Dermis microvascular lymphatic vessel endothelial cell (primary cell): ENCODE measurements at regions not wholly inside any gene's neighbourhood (a gene's known extent, or its start where the extent isn't known, plus 50 kb on each side); places are given as distances from the start of the nearest gene placed in this dataset.

ENCODE experiments used
- DNase-seq, 2 donors: peaks; one replicate each; pipeline versions ENCODE4 v3.0.0 to v3.0.0-alpha.2; 2010; ENCODE audit warnings: low read depth in 2 of 2

DNA sequence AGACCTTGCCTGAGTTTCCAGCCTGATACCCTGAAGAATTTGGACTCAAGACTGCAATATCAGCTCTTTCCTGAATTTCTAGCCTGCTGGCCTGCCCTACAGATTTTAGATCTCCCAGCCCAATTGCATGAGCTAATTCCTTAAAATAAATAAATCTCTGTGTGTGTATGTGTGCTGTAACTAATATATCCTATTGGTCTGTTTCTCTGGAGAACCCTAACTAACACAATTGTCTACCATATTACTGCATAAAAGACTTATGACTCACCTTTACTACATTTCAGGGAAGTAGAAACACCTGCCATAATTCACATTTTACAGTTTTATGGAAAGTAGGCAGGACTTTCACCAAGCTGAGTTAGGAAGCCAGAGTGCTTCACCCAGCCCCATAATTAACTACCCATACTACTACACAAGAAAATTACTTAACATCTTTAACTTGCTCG, 90.7 kb upstream of the BEND6 start:
- DNase-seq: peak in 1 of 2 donors; percentile 37

DNA sequence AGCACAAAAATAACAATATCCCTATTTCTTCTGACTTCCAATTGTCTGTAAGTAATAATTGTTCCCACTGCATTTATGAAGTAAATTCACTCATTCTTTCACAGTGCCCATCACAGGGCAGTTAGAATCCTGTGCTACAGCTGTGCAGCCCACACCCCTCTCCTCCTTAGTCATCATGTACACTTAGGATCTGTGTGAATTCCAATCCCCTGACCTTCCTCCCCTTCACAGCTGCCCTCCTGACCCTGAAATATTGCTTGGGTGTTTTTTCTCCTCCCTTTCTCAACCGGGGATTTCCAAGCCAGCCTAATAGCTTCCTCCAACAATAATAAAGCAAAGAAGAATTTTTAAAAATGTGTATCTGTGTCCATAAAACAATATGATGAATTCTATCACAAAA, 91.5 kb upstream of the BEND6 start:
- peak in 1 of 2 donors; percentile 78 for DNase-seq

DNA sequence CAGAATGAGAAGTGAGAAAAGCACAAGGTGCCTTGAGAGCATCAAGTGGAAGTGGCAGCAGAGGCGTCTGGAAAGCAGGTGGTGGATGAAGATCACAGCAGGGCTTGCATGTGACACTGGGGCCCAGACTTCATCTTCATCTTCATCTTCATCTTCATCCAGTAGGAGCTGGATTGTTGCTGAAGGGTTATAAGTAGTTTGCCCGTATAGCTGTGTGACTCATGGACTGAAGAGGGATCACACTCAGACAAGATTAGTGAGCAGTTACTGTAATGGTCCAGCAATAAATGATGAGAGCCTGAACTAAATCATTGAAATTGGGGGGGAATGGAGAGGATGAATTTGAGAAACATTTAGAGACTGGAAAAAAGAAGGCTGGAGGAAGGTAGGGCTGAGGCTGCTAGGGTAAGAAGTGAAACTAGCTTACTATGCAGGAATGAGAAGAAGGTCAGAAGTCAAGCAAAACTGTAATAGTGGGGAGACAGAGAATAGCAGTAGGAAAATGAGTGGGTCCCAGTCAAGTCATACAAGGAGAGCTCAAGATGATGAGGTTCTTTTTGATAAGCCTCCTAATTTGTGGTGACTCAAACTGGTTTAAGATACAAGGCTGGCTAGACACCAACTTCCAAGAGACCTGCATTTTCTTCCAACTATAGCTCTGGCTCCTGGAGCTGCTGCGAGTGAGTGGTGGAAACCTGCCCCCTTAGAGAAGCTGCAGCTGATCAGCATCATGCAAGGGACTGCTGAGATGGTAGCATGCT, 92.3 kb upstream of the BEND6 start:
- peak in 1 of 2 donors; percentile 42 for DNase-seq

DNA sequence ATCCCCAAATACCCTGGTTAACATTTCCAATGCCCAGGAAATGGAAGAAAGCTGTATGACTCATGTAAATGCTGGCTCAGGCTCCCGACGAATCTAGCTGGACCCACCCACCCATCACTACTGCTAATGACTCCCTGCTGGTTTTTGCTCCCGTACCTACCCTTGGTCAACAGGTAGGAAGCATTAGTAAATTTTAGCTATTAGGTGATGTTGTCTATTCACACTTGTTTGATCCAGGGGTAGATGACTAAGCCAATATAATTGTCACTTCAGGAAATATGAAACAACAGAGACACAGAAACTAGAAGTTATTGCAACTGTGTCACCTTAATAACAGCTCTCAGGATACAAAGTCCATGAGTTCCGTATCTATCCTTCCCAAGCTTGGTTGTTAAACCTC, 94.4 kb upstream of the BEND6 start:
- peak in 1 of 2 donors; percentile 57 for DNase-seq

DNA sequence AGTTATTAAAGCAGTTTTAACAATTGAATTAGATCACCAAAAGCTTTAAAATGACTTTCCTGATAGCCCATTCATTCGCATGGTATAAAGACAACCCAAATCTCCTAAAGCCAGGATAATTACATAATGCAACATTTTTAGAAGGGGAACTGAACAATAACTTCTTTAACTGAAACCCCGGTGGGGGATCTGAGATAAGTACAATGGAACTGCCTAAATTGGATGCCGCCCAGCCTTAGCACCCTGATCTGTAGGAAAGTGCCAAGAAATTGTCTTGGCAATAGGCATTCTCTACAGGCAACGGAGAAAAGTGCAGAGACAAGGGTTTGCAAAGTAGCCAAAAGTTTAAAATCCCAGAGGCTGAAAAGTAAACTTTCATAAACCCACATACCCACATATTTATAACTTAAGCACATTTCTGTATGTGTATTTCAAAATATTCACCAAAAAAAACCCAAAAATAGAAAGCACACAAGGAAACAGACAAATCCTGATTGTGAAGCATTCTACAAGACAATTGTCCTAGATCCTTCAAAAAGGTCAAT, 98.8 kb upstream of the BEND6 start:
- DNase-seq: no peak

DNA sequence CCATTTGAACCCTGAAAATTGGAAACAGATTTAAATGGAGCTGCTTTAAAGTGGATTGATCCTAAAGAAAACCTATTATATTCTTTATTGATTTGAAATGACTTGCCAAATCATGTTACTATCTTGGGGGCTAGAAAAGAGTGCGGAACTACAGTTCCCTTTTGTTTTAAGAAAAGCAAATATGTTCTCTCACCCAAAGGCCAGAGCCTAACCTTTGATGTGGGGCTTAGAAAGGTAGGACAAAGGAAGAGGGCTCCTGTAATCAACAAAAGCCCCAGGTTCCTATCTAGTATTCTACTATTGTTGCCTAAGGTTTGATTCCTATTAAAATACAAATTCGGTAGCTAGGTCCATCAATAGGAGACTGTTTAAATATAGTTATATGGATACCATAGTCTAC, 100.8 kb upstream of the BEND6 start:
- DNase-seq: no peak

DNA sequence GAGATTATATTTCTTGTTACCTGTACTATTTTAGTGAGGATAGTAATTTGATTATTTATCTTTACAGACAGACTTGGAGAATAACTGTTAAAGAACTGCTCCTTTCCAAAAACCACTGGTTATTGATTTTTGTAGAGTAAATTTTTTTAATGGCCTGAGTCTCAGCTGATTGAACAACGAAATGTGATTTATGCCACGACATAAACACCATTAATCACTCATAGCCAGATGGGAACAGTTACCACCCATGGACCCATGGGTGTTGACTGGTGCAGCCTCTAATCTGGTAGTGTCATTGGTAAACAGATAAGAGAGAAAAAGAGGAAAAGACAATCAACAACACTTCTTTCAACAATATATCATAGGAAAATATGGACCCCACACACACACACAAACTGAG, 101.4 kb upstream of the BEND6 start:
- no peak for DNase-seq

DNA sequence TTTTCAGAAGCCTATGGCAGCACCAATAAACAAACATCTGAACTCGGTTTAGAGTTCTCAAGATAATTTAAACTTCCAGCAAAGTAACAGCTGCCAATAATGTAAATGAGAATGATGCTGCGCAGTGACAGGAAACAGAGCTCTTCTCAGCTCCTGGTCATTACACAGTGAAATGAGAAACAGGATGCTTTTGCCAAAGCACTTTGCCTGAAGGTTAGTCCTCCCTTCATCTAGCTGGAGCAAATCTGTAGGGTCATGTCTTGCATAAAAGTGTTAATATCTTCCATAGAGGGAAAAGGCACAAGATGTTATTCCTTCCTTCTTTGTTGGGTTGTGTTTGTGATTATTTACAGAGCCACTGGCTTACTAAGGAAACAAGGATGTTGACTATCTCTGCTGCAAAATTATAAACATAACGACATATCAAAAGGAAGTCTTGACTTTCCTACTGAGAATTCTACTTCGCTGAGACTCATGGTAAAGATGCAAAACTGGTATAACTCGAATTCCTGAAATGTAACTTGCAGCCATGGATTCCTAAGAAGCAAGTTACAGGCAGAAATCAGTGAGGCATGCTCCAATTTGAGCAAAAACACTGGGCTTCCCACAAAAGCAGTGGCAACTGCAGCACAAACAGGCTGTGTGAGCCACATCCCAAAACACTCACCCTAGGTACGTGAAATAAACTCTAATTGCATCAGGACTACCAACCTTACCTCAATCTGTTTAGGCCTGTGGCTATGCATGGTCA, 102.5 kb upstream of the BEND6 start:
- DNase-seq: no peak

DNA sequence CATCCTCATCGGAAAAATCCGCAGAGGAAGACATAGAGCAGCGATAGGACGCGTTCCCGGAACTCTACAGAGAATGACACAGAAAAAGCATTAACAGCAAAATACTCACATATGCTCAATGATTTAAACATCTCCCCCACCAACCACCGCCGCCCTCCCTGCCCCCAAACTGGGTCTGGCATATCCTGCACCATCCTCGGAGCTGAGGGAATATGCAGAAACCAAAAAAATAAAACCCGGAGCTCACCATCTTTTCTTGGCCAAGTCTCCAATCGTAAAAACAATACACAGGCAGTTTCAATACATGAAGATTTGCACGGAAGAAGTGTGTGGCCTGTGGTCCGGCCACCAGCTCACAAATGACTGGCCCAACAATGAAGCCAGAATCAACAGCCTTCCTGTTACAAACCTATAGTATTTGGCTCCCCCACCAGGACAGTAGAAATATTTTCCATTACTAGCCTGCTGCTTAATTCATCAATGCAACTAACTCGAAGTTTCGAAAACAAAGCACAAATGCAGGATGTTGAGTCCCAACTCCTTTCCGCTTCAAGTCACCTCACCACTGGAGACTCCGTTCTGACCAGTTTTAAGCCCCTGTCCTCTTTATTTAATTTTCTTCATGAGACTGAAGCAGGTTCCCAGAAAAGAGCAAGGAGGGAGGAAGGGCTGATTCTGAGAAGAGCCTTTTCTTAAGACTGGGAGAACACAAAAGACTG, 103.2 kb upstream of the BEND6 start:
- peak; percentile 87 to 96 for DNase-seq

DNA sequence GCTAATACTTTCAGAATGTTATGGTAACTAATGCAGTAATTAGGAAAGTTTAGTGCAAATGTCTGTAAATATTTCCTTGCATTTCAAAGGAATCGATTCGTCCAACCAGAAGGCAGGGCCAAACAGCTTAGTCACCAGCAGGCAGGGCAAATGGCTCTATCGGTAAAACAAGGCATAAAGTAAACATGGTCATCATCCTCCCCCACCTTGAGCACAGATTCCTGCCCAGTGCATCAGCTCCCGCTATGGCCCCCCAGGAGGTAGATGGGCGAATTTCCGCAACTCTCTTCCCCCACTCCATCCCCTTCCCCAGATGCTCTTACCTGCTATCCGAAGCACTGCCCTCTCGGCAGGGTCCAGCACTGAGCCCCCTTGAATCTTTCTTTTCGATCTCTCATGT, 103.8 kb upstream of the BEND6 start:
- DNase-seq: peak in 1 of 2 donors; percentile 64

DNA sequence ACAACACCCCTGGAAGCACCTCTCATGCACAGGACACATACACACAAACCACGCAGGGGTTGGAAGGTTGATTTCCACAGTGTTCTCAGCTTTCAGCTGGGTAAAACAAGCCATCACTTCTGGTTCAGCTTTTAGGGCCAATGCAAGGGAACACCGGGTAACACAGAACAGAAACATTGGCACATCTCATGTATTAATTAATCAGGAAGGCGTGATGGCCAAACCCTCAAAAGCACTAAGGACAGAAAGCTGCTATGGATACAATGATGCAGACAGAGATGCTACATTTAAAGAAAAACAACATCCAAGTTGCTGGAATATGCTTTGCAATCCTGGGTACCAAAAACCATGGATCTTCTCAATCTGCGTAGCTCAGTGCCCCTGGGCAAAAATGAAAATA, 104.3 kb upstream of the BEND6 start:
- no peak for DNase-seq

DNA sequence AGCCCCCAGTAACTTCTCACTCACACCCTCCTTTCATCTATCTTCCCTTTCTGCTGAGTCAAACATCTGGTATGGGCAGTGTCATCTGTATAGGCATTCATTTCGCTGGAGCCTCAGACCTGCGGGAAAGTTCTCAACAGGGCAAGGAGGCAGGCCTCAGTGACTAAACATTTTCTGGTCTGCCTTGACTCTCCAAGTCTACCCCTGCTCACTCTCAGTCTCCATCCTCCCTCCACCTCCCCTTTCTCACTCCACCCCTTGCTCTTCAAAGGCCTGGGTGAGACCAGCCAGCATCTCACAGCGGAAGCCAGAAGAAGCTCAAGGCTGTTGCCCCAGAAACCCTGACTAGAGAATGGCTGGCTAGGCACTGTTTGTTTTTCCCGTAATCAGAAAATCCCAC, 105.0 kb upstream of the BEND6 start:
- DNase-seq: no peak

DNA sequence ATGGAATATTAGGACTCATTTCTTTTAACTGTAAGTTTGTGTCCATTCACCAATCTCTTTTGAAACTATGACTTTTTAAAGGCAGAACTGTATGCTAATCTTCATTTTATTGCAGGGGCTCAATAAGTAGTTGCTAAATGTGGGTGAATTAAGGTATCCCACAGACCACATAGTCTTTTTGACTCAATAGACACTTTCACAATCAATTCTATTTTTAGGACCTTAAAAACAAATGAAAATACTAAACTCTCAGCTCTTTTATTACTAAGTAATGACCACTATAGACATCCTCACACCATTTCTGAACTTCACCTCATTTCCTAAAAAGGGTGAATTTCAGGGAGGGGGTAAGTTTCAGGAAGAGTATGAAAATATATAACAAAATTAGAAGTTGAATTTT, 106.8 kb upstream of the BEND6 start:
- DNase-seq: no peak

DNA sequence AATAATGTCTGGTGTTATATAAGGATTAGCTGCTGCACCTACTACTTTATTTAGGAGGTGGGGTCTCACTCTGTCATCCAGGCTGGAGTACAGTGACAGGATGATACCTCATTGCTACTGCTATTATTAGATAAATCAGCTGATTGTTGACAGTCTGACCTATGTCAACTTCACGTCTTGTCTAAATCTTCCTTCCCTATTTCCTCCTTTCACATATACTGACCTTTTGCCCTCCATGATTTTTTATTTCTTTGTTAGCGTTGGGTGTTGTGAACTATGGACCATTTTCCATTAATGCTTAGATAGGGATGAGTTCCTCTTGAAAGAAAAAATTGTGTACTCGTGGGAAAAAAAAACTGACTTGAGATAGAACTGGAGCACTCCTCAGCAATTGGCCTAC, 109.9 kb upstream of the BEND6 start:
- DNase-seq: no peak

DNA sequence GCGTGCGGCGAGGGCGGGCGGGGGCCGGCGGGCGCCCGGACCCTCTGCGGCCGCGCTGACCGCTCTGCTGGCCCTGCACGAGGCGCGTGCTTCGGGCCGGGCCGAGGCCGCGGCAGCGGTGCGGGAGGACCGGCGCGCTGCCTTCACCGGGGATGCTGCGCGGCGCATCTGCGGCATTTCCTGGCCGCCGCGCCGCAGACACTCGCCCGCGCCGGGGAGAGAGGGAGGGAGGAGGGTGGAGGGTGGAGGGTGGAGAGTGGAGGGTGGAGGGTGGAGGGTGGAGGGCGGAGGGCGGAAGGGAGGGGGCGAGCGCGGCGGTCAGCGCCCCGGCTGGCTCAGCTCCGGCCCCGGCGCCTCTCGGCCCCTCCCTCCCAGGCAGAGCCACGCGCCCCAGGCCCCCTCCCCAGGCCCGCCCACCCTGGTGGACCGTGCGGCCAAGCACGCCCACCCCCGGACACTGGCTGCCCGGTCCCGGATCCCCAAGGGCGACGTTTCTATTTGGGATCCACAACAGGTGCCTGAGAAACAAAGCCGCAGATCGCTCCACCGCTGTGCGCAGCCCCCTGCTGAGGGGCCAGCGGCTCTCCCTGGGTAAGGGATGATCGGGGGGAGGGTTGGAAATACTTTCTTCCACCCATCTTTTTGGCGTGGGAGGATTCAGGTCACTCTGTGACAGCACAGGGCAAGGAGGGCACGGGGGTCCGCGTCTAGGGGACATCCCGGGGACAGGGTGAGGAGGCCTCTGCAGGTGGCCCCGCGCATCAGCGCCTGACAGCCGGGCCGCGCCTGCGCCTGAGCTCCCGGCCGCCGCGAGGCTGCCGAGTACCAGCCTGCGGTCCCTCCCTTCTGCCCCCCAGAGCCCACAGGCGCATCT, 111.2 kb upstream of the BEND6 start:
- DNase-seq: peak; percentile 78 to 92

DNA sequence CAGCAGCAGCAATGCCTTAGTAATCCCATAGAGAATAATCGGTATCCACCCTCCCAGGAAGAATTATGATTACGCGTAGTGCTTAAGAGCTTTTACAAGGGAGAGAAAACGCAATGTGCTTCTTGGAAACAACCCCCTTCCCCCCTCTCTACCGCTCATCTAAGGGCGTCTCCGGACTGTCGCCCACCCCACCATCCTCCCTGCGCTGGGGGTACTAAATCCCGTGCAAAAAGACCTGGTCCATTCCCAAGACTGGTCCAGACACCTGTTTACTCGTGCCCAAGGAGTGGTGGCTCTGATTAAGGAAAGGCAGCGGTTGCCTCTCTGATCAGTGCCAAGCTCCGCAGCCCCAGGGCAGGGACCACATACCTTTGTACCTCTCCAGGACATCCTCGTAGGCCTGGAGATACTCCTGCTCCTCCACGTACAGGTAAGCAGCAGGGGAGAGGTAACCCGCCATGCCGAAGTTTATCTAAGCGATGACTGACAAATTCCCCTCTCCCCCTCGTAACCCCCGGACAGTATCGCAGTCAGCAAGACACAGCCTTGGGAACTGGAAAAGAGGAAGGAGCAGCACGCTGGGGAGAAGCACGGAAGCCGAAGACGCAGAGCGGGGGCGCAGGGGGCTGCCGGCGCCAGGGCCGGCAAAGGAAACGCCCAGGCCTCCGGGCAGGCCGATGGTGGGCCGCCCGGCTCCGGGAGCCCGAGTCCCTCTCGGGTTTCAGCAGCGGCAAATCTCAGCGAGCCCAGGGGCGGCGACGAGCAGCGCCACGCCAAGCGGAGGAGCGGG, 112.0 kb upstream of the BEND6 start:
- DNase-seq: peak in 1 of 2 donors; percentile 53

DNA sequence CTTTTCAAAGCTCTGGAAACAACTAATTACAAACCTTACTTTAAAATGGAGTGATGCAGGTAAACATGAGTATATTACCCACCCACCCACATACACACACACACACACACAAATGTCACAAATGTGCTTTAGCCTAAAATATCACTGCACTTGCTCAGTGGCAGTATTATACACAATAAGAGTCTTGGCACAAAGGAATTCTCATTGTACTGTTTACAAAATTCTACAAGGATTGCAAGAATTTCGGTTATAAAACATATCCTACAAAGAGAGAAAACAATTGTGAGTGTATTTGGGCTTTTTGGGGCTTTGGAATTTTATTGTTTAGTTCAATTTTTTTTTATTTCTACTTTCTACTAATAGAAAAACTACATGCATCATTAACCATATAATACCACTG, 113.2 kb upstream of the BEND6 start:
- DNase-seq: no peak

DNA sequence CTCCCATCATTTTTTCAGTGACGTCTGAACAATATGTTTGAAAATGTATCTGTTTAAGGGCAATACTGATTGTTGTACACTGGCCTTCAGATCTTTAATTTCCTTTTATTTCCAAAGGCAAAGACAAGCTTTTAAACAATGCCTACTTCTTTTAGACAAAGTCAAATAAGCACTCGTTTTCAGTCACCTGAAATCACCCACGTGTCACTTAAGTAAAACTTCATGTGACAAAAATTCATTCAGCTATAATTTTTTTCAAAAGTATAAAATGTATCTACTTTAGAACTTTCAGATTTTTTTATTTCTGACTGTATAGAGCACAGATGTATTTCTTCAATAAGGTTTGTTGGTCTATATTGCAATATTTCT, 113.5 kb upstream of the BEND6 start:
- no peak for DNase-seq

DNA sequence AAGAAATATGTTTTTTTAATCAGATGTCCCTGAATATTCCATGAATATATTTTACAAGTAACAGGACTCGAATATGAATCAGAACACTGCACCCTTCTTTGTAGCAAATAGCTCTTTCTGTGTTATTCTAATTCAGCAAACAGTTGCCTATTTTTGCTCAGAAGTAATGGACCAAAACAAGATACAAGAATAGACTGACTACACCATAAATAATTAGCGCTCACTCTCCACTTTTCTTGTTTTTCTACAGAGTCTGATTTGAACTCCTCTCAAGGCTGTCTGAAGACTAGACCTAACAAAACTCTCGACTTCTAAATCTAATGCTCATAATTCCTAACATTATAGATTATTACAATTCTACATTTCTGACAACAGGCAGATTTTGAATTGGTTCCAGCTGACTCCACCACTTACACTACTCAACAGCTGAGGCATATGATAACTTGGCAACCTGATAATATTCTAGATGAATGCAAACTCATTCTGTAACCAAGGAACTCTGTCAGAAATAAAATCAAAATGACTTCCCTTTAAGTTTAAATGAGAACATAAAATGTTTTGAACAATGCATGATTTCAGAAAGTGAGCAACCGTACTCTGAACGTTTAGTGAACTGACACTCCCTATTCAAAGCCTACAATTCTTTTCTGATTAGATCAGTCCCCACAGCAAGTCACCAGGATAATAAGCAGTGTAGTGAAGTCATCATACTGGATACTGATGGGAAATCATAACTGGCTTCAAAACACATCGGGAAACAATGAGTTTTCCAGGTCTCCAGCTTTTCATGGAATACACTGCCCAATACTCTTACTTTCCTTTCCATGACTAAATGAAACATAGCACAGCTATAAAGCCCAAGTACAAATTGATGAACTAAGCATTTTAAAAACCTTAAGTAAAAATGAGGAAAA, 114.2 kb upstream of the BEND6 start:
- DNase-seq: peak; percentile 94
